MCF 10A (cell line): ENCODE measurements at regions not wholly inside any gene's neighbourhood (a gene's known extent, or its start where the extent isn't known, plus 50 kb on each side); places are given as distances from the start of the nearest gene placed in this dataset.

Source experiments
- BruUV-seq: library from RNA; stranded (reverse); fragments of 400-500 nt; replicated peaks from 2 replicates; lab custom pipeline; 2021; lab: Mats Ljungman, UMichigan
- CTCF ChIA-PET: fragments of 300-600 bp; sonication (Branson Sonifier 250); formaldehyde crosslinking; extraction: SDS; loops from one replicate; lab custom pipeline; 2021; ENCODE audit warnings: antibody characterized with exemption, inconsistent platforms; lab: Yijun Ruan, JAX
- POLR2A ChIA-PET: fragments of 300-600, 350-650 bp; sonication (Branson Sonifier 250); formaldehyde crosslinking; extraction: SDS; loops from one replicate; lab custom pipeline; 2020; ENCODE audit warnings: antibody characterized with exemption, inconsistent platforms; lab: Yijun Ruan, JAX
- DNase-seq: peaks from one replicate; pipeline ENCODE4 v3.0.0-alpha.2; 2018; ENCODE audit not compliant: unreplicated experiment
- H3K27ac Mint-ChIP-seq: one replicate; pipeline ENCODE4 v1.8.0; 2022; ENCODE audit warnings: mild to moderate bottlenecking, low read depth, mixed read lengths; ENCODE audit not compliant: unreplicated experiment
- H3K27me3 Mint-ChIP-seq: one replicate; pipeline ENCODE4 v1.8.0; 2022; ENCODE audit warnings: mixed read lengths; ENCODE audit not compliant: insufficient read depth, unreplicated experiment
- H3K36me3 Mint-ChIP-seq: one replicate; pipeline ENCODE4 v1.8.0; 2022; ENCODE audit warnings: mild to moderate bottlenecking, moderate library complexity, mixed read lengths; ENCODE audit not compliant: insufficient read depth, unreplicated experiment
- H3K4me1 Mint-ChIP-seq: one replicate; pipeline ENCODE4 v1.8.0; 2022; ENCODE audit warnings: mixed read lengths; ENCODE audit not compliant: insufficient read depth, unreplicated experiment
- H3K4me3 Mint-ChIP-seq: one replicate; pipeline ENCODE4 v1.8.0; 2022; ENCODE audit warnings: mild to moderate bottlenecking, moderate library complexity, mixed read lengths; ENCODE audit not compliant: unreplicated experiment
- H3K9me3 Mint-ChIP-seq: one replicate; pipeline ENCODE4 v1.8.0; 2022; ENCODE audit warnings: mixed read lengths; ENCODE audit not compliant: unreplicated experiment
- CTCF ChIP-seq: fragments of 200-600 bp; IDR thresholded peaks from one replicate; pipeline ENCODE4 v1.8.0; 2022; ENCODE audit warnings: antibody characterized with exemption, mild to moderate bottlenecking; ENCODE audit not compliant: unreplicated experiment
- intact Hi-C: fragments of 100-400 bp; cut with micrococcal nuclease; formaldehyde crosslinking; loops from 2 replicates; pipeline ENCODE4 v1.14.1; 2022

- no peak for DNase-seq
- TF ChIP-seq CTCF, result no peak
- Mint-ChIP-seq H3K36me3 (no peaks in the 10 kb centered on the region), H3K4me1 (no peaks in the 10 kb centered on the region), H3K27ac (no peak overlapping the region), H3K4me3 (no peak overlapping the region), H3K9me3 (no peaks in the 10 kb centered on the region), H3K27me3 (no peaks in the 10 kb centered on the region)
- POLR2A ChIA-PET, result no interaction called here
- CTCF ChIA-PET, result interaction anchor here (0.7 kb wide), 1 partner anchor 58 kb away, joined by 3 read pairs; no protein-coding TSS in a partner anchor
- intact Hi-C loops, result no loop called here
- no TSS peak for BruUV-seq
Measured at GRCh38 chr4:80145739-80146138, 51.6 kb upstream of the PRDM8 start.

GRCh38 chr4:80144676-80145470 lies 52.4 kb upstream of the PRDM8 start:
- ChIA-PET CTCF (interaction anchor here (0.7 to 1.2 kb wide), 3 partner anchors 35 to 1192 kb away, joined by 3 to 6 read pairs (median 3); no protein-coding TSS in a partner anchor), POLR2A (no interaction called here)
- TF ChIP-seq CTCF, result no peak
- Mint-ChIP-seq H3K4me3 (no peak overlapping the region), H3K27me3 (no peaks in the 10 kb centered on the region), H3K36me3 (no peaks in the 10 kb centered on the region), H3K9me3 (no peaks in the 10 kb centered on the region), H3K4me1 (peaks cover under 1% of the 10 kb centered on the region), H3K27ac (no peak overlapping the region)
- no peak for DNase-seq
- intact Hi-C loops, result no loop called here
- no TSS peak for BruUV-seq

GRCh38 chr4:80143307-80143679 lies 54.0 kb upstream of the PRDM8 start:
- intact Hi-C loops, result no loop called here
- peaks cover 15% of the 10 kb centered on the region for H3K4me1 Mint-ChIP-seq
- H3K36me3 Mint-ChIP-seq, result no peaks in the 10 kb centered on the region
- DNase-seq, result no peak
- POLR2A ChIA-PET, result no interaction called here
- no TSS peak for BruUV-seq
- no peak for TF ChIP-seq CTCF
- CTCF ChIA-PET, result no interaction called here
- no peak overlapping the region for H3K27ac Mint-ChIP-seq
- H3K27me3 Mint-ChIP-seq, result no peaks in the 10 kb centered on the region
- H3K4me3 Mint-ChIP-seq, result no peak overlapping the region
- no peaks in the 10 kb centered on the region for H3K9me3 Mint-ChIP-seq

GRCh38 chr4:80142394-80143306 lies 54.7 kb upstream of the PRDM8 start:
- BruUV-seq, result no TSS peak
- POLR2A ChIA-PET, result interaction anchor here (0.6 to 1.3 kb wide), 2 partner anchors 42 to 70 kb away, joined by 3 to 4 read pairs; partner anchors contain the start of gene ANTXR2

More at GRCh38 chr4:80142394-80143306, 54.7 kb upstream of the PRDM8 start:
- CTCF ChIA-PET, result interaction anchor here (1.2 to 1.9 kb wide), 2 partner anchors 17 to 43 kb away, joined by 3 to 5 read pairs; no protein-coding TSS in a partner anchor
- no peaks in the 10 kb centered on the region for H3K27me3 Mint-ChIP-seq
- no peak for TF ChIP-seq CTCF
- no peaks in the 10 kb centered on the region for H3K9me3 Mint-ChIP-seq
- intact Hi-C loops, result no loop called here
- H3K36me3 Mint-ChIP-seq, result no peaks in the 10 kb centered on the region
- H3K27ac Mint-ChIP-seq, result no peak overlapping the region
- H3K4me3 Mint-ChIP-seq, result no peak overlapping the region
- DNase-seq, result peak; percentile 39
- H3K4me1 Mint-ChIP-seq, result peaks cover 15% of the 10 kb centered on the region
